Stimulated activated CD8-positive, alpha-beta memory T cell treated with anti-CD3 and anti-CD28 coated beads, Interleukin-15, amount 100 ng/mL, for 48 hours (primary cell): ENCODE measurements at regions not wholly inside any gene's neighbourhood (a gene's known extent, or its start where the extent isn't known, plus 50 kb on each side); places are given as distances from the start of the nearest gene placed in this dataset.

ENCODE experiments used
- DNase-seq, 2 donors: peaks; one replicate each; pipeline ENCODE4 v3.0.0-alpha.2; 2020; ENCODE audit warnings: low read depth in 2 of 2

DNA sequence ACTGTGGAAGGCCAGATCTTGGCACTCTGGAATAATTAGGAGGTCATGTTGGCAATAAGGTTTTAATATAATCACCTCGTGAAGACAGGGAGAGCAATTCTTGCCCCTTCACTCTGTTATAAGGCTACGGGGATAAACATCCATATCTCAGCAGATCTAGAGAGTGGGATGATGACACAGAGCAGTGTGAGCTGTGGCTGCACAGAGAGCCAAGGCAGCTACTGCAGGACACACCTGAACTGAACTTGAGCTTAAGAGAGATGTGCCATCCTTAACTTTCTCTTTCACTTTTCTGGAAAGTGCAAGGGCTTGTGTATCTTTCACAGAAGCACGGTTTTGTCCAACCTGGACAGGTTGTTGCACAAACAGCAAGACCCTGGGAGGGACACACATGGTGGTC is 174.7 kb downstream of the GATA3 start:
- DNase-seq, result no peak

DNA sequence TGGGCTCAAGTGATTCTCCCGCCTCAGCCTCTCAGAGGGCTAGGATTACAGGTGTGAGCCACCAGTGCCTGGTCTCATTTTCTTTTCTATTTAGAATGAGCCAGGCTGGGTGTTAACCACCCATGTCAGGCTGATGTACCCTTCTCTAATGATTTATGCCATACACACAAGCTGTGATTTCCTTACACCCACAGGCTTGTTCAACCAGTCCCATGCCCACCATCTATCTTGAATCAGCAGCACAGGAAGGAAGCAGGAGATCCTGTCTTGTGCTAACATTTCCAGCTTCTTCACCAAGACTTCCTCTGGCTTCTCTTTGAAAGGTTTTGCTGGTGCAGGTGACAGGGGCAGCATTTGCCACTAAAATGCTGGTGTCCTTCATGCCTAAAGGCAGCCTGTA is 176.4 kb downstream of the GATA3 start:
- no peak for DNase-seq

DNA sequence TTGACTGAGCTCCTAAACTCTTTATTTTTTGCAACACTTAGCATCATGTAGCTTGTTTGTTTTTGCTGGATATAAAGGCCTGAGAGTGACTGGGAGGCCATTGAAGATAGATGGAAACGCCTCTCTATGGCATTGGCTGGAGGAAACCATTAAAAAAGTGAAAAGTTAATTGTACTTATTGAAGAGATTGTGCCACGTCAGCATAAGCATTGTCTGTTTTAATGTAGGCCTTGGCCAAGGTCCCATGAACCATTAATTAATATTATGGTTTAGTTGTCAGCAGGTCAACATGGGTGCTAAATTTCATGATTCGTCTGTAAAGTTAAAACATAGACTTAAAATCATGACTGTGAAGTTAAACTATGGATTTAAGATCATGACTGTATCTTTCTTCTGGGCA is 178.6 kb downstream of the GATA3 start:
- DNase-seq, result no peak

DNA sequence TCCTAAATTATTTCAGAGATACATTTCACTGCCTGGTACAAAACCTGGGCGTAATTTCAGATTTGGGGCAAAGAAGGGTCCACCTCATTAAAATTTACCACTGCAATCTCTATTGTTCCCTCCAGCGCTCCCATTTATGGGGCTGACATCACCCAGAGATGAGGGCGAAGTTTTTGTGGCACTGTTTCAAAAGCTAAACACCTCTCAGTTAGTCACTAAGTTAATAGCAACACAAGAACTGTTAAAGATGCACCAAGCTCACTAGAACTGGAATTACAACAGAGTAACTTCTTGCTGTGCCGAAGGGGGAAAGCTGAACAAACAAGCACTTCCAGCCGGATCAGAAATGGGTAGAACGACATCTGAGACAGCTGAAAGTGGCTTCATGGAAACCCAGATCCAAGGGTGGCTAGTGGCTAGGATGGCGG is 179.4 kb downstream of the GATA3 start:
- DNase-seq, result no peak

DNA sequence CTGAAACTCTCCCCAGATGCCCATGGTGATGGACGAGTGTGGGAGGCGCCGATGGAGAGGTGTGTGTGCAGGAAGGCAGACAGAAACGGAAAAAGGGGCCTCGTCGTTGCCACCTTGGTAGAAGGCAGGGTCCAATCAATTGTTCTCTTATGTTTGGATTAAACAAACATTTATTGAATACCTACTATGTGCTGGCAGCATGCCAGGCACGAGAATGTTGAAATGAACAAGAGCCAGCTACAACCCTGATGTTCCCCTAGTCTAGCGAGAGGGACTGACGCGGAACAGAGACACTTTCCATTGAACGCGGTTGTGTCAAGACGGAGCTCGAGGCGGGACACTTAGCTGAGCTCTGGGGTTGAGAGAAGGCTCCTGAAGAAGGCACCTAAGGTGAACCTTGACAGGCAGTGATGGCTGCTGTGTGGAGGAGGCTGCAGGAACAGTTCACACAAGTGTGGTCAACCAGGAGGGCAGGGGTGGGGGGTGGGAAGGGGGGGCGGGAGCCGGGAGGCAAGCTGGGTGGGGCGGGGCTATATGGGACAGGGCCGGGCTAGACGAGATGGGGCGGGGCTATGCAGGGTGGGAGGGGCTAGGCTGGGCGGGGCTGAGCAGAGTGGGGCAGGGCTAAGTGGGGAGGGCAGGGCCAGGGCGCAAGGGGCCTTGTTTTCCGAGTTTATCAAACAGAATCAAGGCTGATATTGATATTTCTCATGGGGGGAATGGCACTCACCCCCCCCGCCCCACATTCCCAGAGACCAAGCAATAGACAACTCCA is 181.0 kb downstream of the GATA3 start:
- DNase-seq, result no peak

DNA sequence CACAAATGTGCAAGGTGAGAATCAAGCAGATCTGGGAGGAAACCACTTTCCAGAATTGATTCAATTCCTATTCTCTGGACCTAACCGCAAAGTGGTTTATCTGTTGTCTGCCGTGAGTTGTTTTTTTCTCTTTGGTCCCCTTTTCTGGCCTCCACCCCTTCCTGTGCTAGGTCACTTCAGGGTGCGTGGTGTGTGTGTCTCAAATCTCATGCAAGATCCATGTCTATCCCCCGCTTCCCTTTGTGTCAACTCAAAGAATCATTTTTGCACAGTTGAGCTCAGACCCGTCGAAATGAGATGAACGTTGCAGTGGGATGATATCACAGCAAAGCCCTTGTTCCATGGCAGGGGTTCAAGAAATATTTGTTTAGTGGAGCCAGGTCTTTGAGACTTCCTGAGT is 184.5 kb downstream of the GATA3 start:
- peak in 1 of 2 donors; percentile 34 for DNase-seq

DNA sequence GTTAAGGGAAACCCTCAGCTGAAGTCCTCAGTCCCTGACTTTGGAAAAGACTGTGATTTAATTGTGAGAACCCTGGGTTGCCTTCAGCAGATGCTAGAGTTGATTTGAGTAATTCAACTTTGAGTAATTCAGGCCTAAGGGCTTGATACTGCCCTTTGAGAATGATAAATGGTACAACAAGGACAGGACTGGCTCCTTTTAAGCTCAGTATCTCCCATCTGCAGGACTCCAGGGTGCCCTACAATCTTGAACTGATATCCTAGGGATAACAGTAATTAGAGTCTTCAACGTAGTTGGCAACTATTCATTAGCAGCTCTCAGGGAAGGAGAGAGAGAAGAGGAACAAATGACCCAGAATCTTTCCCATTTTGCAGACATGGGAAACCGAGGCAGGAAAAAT is 186.4 kb downstream of the GATA3 start:
- no peak for DNase-seq

DNA sequence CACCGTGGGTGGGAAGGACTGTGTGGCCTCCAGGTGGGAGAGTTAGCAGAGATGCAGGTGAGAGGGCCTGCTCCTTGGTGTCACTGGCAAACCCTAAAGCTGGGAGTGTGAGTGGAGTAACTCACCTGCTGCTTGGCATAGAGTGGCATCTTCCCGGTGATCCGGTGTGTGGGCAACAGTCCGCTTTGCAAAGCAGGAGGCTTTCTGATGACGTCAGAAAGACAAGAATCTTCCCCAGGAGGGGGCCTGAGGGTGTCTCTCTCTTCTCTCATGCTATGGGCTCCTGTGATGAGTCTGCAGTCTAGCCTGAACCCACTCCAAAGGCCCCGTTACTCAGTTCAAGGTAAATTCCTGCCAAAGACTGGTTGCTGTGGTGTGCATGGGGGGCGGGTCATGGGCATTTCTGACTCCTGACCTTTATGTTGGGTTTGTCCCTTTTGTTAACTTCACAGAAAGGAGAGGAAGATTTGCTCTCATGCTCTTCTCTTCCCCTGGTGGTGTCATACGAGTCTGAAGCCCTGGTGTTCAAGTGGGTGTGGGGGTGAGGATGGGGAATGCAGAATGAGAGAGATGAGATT is 187.9 kb downstream of the GATA3 start:
- peak; percentile 69 to 70 for DNase-seq

DNA sequence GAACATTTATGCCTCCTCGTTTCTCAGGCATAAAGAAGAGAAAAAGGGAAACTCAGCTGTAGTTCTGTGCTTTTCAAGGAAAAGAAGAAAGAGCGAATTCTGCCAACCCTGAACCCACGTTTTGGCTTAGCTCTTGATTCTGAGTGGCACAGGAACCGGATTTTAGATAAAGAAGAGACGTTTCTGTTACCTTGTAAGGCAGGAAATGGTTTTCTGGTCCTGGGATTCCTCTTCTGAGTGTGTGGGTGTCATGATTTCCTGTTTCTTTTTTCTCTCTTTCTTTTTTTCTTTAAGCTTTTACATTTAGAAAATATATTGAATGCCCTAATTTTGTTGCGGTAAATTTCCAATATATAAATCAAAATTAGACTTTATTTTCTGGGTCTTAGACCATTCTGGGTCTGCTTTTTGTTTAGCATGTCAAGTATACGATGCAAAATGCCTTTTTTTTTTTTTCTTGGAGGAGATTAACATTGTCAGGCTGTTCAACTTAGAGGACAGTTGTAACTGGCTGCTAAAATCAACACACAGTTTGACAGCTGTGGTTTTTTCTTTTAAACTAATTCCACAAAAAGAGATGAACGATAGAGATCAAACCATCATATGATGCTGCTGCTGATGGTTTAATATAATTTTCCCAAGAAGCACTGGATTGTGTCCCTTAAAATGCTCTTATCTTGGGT is 190.8 kb downstream of the GATA3 start:
- no peak for DNase-seq

DNA sequence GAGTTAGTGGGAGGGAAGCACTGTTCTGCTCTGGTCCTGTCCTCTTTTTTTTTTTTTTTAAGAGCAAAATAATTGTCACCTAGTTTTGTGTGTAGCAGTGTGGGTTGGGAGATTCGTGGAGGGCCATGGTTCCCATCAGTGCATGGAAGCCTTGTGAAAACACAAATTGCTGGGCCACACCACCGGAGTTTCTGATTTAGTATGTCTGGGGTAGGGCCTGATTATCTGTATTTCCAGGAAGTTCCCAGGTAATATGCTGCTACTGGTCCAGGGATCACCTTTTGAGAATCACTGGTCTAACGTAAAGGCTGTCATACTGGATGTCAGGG is 191.3 kb downstream of the GATA3 start:
- DNase-seq, result no peak

DNA sequence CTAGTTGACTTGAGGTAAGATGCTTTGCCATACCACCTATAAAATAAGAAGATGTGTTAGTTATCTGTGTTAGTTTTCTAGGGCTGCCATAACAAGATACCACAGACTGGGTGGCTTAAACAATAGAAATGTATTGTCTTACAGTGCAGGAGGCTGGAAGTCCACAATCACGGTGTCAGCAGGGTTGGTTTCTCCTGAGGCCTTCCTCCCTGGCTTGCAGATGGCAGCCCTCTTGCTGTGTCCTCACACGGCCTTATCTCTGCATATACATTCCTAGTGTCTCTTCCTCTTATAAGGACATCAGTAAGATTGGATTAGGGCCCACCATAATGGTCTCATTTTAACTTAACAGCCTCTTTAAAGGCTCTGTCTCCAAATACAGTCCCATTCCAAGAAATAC is 192.1 kb downstream of the GATA3 start:
- no peak for DNase-seq

DNA sequence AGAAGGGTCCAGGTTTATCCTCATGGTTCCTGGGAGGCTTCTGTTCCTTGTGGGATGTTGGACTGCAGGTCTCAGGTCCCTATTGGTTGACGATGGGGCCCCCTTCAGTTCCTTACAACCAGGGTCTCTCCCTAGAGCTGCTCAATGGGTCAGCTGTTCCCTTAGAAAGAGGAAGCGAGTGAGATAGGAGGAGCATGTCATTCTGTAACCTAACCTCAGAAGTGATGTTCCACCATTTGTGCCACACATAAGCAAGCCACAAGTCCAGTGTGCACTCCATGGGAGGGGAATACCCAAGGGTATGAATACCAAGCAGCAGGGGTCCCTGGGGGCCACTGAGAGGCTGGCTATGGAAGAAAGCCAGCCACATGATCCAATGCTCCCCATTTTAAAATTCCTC is 192.7 kb downstream of the GATA3 start:
- no peak for DNase-seq

DNA sequence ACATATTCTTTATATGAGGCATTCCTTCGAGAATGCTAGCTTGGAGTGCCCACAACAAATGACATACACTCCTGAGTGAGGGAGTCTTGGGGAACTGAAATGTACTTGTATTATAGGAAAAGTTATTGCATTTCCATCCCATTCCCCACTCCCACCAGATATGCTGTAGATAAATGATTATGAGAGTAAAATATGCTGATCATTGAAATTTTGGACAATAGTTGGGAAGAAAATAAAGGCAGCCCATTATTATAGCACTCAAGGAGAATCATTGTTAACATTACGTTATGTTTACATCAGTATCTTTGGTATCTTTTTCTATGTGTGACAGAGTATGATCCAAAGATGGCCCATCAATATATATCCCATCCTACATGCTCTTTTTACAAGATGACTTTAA is 194.4 kb downstream of the GATA3 start:
- no peak for DNase-seq

DNA sequence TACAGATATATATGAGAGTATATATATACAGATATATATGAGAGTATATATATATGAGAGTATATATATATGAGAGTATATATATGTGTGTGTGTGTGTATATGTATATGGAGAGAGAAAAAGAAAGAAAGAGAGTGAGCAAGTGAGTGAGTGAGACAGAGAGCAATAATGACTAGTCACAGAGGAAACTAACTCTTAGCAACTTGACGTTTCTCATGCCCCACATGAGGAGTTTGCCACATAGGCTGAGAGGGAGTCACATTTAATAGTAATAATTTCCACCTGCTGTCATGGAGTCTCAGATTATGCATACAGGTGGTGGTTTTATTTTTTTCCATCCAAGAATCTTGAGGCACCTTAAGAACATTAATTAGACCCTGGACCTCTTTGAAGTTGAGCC is 199.9 kb downstream of the GATA3 start:
- peak in 1 of 2 donors; percentile 22 for DNase-seq

DNA sequence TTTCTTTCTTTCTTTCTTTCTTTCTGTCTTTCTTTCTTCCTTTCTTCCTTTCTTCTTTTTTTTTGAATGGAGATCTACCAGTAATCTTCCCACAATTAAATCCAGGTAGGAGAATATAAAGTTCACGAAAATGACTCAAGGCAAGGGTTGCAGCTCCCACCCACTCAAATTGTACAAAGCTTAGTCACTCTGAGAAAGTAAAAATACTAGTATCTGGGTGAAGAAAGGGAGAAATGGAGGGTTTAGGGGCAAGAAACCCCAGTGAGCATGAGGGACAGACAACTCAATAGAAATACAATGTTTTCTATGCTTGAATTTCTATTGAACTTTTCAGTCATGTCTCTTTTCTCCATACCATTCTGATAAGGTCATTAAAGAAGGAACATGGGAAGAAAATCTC is 200.8 kb downstream of the GATA3 start:
- DNase-seq, result no peak

DNA sequence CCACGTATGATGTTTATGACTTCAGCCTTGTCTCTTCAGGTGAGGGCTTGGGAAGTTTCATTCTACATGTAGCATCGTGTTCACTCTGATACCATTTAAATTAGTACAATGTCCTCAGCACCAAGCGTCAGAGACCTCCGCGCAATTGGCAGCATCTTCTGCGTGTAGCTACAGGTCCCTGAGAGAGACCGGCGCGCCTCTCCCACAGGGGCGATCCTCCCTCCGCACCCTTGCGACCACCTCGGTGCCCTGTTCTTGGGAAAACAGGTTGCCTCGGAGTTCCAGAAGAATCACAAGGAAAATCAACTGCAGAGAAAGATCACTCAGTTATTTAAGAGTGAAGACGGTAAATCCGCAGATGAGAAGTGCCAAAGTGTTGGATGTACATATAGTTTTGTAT is 206.2 kb downstream of the GATA3 start:
- no peak for DNase-seq

DNA sequence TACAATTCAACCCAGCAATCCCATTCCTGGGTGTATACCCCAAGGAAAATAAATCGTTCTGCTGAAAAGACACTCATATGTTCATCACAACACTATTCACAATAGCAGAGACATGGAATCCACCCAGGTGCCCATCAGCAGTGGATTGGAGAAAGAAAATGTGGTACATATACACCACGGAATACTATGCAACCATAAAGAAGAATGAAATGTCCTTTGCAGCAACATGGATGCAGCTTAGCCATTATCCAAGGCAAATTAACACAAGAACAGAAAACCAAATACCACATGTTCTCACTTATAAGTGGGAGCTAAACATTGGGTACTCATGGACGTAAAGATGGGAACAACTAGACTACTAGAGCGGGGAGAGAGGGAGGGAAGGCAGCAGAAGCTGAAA is 207.8 kb downstream of the GATA3 start:
- DNase-seq, result no peak

DNA sequence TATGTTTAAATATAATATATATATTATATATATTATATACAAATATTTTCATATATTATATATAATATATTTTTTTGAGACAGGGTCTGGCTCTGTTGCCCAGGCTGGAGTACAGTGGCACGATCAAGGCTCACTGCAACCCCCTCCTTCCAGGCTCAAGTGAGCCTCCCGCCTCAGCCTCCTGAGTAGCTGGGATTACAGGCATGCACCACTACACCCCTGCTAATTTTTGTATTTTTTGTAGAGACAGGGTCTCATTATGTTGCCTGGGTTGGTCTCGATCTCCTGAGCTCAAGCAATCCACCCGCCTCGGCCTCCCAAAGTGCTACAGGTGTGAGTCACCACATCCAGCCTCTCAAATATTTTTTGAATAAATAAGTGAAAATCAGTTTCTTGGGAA is 215.5 kb downstream of the GATA3 start:
- DNase-seq, result no peak

DNA sequence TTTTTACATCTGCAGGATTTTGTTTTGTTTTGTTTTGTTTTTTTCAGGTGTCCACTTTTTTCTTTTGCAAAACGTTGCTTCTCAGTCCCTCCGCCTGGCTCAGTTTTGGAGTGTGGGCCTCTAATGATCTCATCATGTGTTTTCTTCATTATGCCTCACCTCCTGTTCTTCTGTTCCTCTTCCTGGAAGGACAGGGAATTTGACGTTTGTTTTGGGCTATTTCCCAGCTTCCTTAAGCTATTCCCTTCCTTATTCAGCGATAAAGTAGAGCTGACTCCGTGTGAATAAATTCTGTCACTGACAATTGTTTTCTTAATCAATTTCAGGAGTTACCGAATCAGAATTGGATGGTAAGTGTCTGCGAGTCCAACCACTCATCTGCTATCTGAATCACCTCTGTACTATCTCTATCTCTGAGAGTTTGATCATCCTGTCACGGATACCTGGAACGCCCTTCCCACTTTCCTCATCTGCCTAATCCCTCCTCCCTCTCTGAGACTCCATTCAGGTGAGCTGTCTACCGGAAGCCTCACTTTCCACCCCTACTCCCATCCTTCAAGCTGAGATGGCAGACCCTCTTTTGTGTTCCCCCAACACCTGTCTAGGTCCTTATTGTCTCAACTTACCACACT is 218.4 kb downstream of the GATA3 start:
- no peak for DNase-seq

DNA sequence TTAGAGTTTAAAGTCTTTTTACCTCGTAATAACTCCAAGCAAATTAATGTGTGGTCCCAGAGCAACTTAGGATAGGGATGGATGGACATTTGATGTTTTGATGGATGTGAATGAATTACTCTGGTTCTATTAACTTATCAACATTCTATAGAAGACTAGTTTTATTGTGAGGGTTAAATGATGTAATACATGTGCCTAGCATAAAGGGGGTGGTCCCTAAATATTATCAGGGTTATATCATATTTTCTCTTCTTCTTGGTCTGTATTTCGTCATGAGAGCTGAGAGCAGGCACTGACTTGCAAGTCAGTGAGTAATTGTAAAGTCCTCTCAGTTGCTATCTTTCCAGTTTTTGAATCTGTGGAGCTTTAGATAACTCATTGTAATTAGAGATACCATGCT is 219.3 kb downstream of the GATA3 start:
- DNase-seq, result no peak

DNA sequence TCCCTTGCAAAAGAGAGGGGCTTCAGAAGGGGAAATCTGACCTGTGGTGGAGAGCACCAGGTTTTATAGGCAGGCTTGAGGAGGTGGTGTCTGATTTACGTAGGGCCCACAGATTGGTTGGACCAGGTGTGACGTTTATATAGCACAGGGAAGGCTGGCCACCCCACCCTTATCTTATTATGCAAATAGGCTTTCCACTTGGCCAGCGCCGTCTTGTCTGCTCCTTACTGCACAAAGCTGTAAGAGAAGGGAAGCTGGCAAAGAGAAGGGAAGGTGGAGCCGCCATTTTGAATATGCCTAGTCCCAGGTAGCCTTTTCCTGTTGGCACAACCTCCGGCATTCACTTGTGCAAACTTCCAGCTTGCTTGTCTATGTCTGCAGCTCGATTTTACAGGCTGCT is 221.4 kb downstream of the GATA3 start:
- DNase-seq, result no peak

DNA sequence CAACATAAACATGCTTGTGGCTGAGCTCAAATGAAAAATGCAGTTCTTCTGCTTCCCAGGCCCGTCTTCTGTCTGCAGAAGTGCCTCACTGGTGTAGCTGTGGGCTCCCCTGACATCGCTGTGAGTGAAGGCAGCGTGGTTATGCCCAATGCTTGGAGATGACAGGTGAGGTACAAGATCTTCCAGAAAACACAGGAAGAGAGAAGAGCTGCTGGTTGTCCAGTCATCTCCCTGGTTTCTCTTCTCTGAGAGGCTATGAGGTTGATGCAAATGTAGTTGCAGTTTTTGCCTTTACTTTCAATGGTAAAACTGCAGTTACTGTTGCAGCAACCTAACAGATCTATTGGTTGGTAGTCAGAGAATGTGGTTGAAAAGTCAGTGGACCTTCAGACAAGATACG is 223.6 kb downstream of the GATA3 start:
- DNase-seq, result peak in 1 of 2 donors; percentile 21

DNA sequence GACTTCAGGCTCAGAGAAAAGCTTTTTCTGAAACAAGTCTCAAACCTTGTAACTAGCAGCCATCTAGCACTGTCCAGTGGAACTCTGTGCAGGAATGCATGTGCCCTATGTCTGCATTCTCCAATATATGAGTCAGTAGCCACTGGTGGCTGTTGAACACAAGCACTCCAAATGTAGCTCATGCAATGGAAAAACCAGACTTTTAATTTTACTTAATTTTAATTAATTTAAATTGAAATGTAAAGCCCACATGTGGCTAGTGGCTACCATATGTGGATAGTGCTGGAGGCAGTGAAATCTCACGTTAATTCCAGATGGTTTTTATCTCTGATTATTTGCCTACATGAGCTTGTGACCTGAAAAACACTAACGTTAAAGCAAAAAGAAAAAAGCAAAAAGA is 225.1 kb downstream of the GATA3 start:
- no peak for DNase-seq
